ENCODE measurements at regions not wholly inside any gene's neighbourhood (a gene's known extent, or its start where the extent isn't known, plus 50 kb on each side); places are given as distances from the start of the nearest gene placed in this dataset.

DNA sequence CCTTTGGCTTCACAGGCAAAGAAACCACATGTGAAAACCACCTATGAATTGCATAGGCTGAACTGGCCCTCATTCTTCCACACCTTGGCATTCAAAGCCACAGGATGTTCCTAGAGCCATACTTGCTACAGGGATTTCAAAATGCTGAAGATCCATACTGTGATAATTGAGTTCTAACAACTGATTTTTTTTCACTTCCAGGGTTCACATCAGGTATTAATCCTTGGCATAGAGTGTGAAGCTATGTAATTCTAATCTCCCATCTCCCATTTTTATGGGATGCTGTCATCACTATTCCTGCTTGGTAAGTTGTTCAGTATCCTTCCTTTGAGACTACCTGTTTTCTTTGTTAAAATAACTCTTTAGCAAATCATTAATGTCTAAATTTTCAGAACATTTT is 1569.2 kb upstream of the ADGRL3 start:
- TF ChIP-seq, protein P1, sequence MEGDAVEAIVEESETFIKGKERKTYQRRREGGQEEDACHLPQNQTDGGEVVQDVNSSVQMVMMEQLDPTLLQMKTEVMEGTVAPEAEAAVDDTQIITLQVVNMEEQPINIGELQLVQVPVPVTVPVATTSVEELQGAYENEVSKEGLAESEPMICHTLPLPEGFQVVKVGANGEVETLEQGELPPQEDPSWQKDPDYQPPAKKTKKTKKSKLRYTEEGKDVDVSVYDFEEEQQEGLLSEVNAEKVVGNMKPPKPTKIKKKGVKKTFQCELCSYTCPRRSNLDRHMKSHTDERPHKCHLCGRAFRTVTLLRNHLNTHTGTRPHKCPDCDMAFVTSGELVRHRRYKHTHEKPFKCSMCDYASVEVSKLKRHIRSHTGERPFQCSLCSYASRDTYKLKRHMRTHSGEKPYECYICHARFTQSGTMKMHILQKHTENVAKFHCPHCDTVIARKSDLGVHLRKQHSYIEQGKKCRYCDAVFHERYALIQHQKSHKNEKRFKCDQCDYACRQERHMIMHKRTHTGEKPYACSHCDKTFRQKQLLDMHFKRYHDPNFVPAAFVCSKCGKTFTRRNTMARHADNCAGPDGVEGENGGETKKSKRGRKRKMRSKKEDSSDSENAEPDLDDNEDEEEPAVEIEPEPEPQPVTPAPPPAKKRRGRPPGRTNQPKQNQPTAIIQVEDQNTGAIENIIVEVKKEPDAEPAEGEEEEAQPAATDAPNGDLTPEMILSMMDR (IDR thresholded peaks at IDR 0.05): no peak
- no peak for TF ChIP-seq POLR2A (IDR thresholded peaks at IDR 0.05)

Measured in Peyer's patch (tissue), 4 donors.